ENCODE measurements at regions not wholly inside any gene's neighbourhood (a gene's known extent, or its start where the extent isn't known, plus 50 kb on each side); places are given as distances from the start of the nearest gene placed in this dataset.

DNA sequence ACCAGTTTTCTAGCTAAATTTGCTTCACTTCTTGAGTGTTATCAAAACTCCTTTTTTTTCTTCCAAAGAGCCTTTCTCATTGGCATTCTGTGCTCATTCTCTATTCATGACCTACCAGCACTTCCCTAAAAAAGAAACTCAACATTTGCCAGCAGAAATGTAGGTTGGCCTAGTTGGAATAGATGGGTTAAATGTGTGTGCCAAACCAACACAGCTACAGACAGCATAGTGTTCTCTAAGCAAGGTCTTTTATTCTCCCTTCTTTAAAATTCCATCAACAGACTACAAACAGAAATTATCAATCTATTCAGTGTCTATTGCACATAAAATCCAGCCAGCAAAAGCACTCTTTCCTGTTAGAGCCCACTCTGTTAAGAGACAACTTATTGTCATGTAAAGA is 255.8 kb upstream of the PUM3 start:
- TF ChIP-seq YY1 (IDR thresholded peaks at IDR 0.05; ENCODE audit: low read depth) (no peak), CEBPB (IDR thresholded peaks at IDR 0.05) (no peak), CREB1 (IDR thresholded peaks at IDR 0.05; ENCODE audit: low read depth) (no peak), EGR1 (IDR thresholded peaks at IDR 0.05) (no peak), TEAD4 (IDR thresholded peaks at IDR 0.05) (no peak), NFIC (IDR thresholded peaks at IDR 0.05) (no peak), USF1 (IDR thresholded peaks at IDR 0.05) (no peak), ZBTB7A (IDR thresholded peaks at IDR 0.05; ENCODE audit: low read depth) (no peak), TCF12 (IDR thresholded peaks at IDR 0.05; ENCODE audit: low read depth) (no peak), TAF1 (IDR thresholded peaks at IDR 0.05; ENCODE audit: low read depth) (no peak), FOXM1 (IDR thresholded peaks at IDR 0.05; ENCODE audit: borderline replicate concordance, low read depth) (no peak), EP300 (IDR thresholded peaks at IDR 0.05; ENCODE audit: borderline replicate concordance) (no peak), RAD21 (IDR thresholded peaks at IDR 0.05; ENCODE audit: low read depth) (no peak), REST (IDR thresholded peaks at IDR 0.05; ENCODE audit: low read depth) (no peak)
- TF ChIP-seq, protein P1, sequence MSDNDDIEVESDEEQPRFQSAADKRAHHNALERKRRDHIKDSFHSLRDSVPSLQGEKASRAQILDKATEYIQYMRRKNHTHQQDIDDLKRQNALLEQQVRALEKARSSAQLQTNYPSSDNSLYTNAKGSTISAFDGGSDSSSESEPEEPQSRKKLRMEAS (IDR thresholded peaks at IDR 0.05) = no peak

- TF ChIP-seq FOXM1 (IDR thresholded peaks at IDR 0.05; ENCODE audit: borderline replicate concordance, low read depth) (no peak), NFIC (IDR thresholded peaks at IDR 0.05) (no peak), YY1 (IDR thresholded peaks at IDR 0.05; ENCODE audit: low read depth) (no peak), CEBPB (IDR thresholded peaks at IDR 0.05) (no peak), EGR1 (IDR thresholded peaks at IDR 0.05) (no peak), CREB1 (IDR thresholded peaks at IDR 0.05; ENCODE audit: low read depth) (no peak), TAF1 (IDR thresholded peaks at IDR 0.05; ENCODE audit: low read depth) (no peak), RAD21 (IDR thresholded peaks at IDR 0.05; ENCODE audit: low read depth) (no peak), REST (IDR thresholded peaks at IDR 0.05; ENCODE audit: low read depth) (no peak), ZBTB7A (IDR thresholded peaks at IDR 0.05; ENCODE audit: low read depth) (no peak), TEAD4 (IDR thresholded peaks at IDR 0.05) (no peak), USF1 (IDR thresholded peaks at IDR 0.05) (no peak), TCF12 (IDR thresholded peaks at IDR 0.05; ENCODE audit: low read depth) (no peak), EP300 (IDR thresholded peaks at IDR 0.05; ENCODE audit: borderline replicate concordance) (no peak)
- TF ChIP-seq, protein P1 (IDR thresholded peaks at IDR 0.05) = no peak
Observed at GRCh38 chr9:3088219-3088618, 244.3 kb upstream of the PUM3 start.

- TF ChIP-seq, protein P1 (IDR thresholded peaks at IDR 0.05) = no peak
- TF ChIP-seq FOXM1 (IDR thresholded peaks at IDR 0.05; ENCODE audit: borderline replicate concordance, low read depth) = no peak
- no peak for TF ChIP-seq USF1 (IDR thresholded peaks at IDR 0.05)
- TF ChIP-seq NFIC (IDR thresholded peaks at IDR 0.05) = no peak
- no peak for TF ChIP-seq TCF12 (IDR thresholded peaks at IDR 0.05; ENCODE audit: low read depth)
- TF ChIP-seq EP300 (IDR thresholded peaks at IDR 0.05; ENCODE audit: borderline replicate concordance) = no peak
- TF ChIP-seq TEAD4 (IDR thresholded peaks at IDR 0.05) = no peak
- TF ChIP-seq CREB1 (IDR thresholded peaks at IDR 0.05; ENCODE audit: low read depth) = no peak
Observed at GRCh38 chr9:3087697-3088096, 243.8 kb upstream of the PUM3 start.

DNA sequence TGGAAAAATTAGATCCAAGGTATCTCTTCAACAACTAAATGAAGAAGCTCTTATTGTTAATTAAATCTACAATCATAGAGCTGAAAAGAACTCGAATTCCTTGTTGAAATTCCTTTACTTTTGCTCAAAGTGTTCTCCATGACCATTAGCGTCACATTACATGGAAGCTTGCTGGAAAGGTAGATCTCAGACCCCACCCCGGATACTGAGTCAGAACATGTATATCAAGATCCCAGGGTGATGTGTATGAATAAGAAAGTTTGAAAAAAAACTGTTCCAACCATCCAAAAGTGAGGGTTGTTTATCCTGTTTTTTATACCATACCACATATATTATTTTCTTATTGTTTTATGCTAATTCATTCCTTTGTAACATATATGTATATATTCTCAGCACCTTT is 237.1 kb upstream of the PUM3 start:
- TF ChIP-seq, protein P1 (IDR thresholded peaks at IDR 0.05) = no peak
- no peak for TF ChIP-seq ZBTB7A (IDR thresholded peaks at IDR 0.05; ENCODE audit: low read depth)
- TF ChIP-seq YY1 (IDR thresholded peaks at IDR 0.05; ENCODE audit: low read depth) = no peak
- TF ChIP-seq CEBPB (IDR thresholded peaks at IDR 0.05) = no peak
- TF ChIP-seq USF1 (IDR thresholded peaks at IDR 0.05) = no peak
- TF ChIP-seq TEAD4 (IDR thresholded peaks at IDR 0.05) = no peak
- TF ChIP-seq EGR1 (IDR thresholded peaks at IDR 0.05) = no peak
- TF ChIP-seq TAF1 (IDR thresholded peaks at IDR 0.05; ENCODE audit: low read depth) = no peak
- no peak for TF ChIP-seq EP300 (IDR thresholded peaks at IDR 0.05; ENCODE audit: borderline replicate concordance)
- TF ChIP-seq FOXM1 (IDR thresholded peaks at IDR 0.05; ENCODE audit: borderline replicate concordance, low read depth) = no peak
- TF ChIP-seq CREB1 (IDR thresholded peaks at IDR 0.05; ENCODE audit: low read depth) = no peak
- no peak for TF ChIP-seq TCF12 (IDR thresholded peaks at IDR 0.05; ENCODE audit: low read depth)
- TF ChIP-seq NFIC (IDR thresholded peaks at IDR 0.05) = no peak
